ENCODE measurements at regions not wholly inside any gene's neighbourhood (a gene's known extent, or its start where the extent isn't known, plus 50 kb on each side); places are given as distances from the start of the nearest gene placed in this dataset.

GRCh38 chr9:81377921-81378320 is 311.4 kb downstream of the TLE1 start:
- peaks cover 0 to 2% of the 10 kb centered on the region in 2 experiments for H3K9me3 ChIP-seq (ENCODE audit: control insufficient read depth in 2 of 2, low read length in 2 of 2)
- ATAC-seq (ENCODE audit: low read depth in 2 of 2) (no peak), DNase-seq (no peak)
- no peaks in the 10 kb centered on the region for H3K27me3 ChIP-seq (ENCODE audit: control insufficient read depth, insufficient read depth, low read length)
- no peak overlapping the region for H3K4me3 Mint-ChIP-seq
- no peaks in the 10 kb centered on the region for H3K4me1 Mint-ChIP-seq
- no peaks in the 10 kb centered on the region for H3K36me3 ChIP-seq (ENCODE audit: control insufficient read depth, insufficient read depth, low read length)
- no peak overlapping the region for H3K27ac Mint-ChIP-seq
- no peaks in the 10 kb centered on the region for H3K36me3 Mint-ChIP-seq
- peaks cover 0 to 9% (median 3%) of the 10 kb centered on the region in 7 donors for H3K9me3 Mint-ChIP-seq
- no peak overlapping the region for H3K4me3 ChIP-seq (ENCODE audit: low read depth, low read length)
- no peak overlapping the region for H3K27ac ChIP-seq (ENCODE audit: insufficient read depth, low read length, poor library complexity, severe bottlenecking)
- H3K4me1 ChIP-seq (ENCODE audit: control insufficient read depth, insufficient read depth, low read length, poor library complexity, severe bottlenecking), result no peaks in the 10 kb centered on the region
- no peaks in the 10 kb centered on the region for H3K27me3 Mint-ChIP-seq

GRCh38 chr9:81377320-81377719 is 312.0 kb downstream of the TLE1 start:
- H3K9me3 Mint-ChIP-seq, result peaks cover 0 to 9% (median 5%) of the 10 kb centered on the region in 7 donors
- no peak for ATAC-seq (ENCODE audit: low read depth in 2 of 2)
- H3K4me1 Mint-ChIP-seq, result no peaks in the 10 kb centered on the region
- H3K27ac ChIP-seq (ENCODE audit: insufficient read depth, low read length, poor library complexity, severe bottlenecking), result no peak overlapping the region
- H3K36me3 Mint-ChIP-seq, result no peaks in the 10 kb centered on the region
- H3K27me3 Mint-ChIP-seq, result no peaks in the 10 kb centered on the region
- H3K9me3 ChIP-seq (ENCODE audit: control insufficient read depth in 2 of 2, low read length in 2 of 2), result peaks cover 0 to 2% of the 10 kb centered on the region in 2 experiments
- no peak for DNase-seq
- H3K27me3 ChIP-seq (ENCODE audit: control insufficient read depth, insufficient read depth, low read length), result no peaks in the 10 kb centered on the region
- H3K36me3 ChIP-seq (ENCODE audit: control insufficient read depth, insufficient read depth, low read length), result no peaks in the 10 kb centered on the region
- H3K4me3 Mint-ChIP-seq, result no peak overlapping the region
- H3K27ac Mint-ChIP-seq, result no peak overlapping the region
- no peak overlapping the region for H3K4me3 ChIP-seq (ENCODE audit: low read depth, low read length)
- no peaks in the 10 kb centered on the region for H3K4me1 ChIP-seq (ENCODE audit: control insufficient read depth, insufficient read depth, low read length, poor library complexity, severe bottlenecking)

GRCh38 chr9:81375187-81376100 is 313.9 kb downstream of the TLE1 start:
- no peaks in the 10 kb centered on the region for H3K27me3 ChIP-seq (ENCODE audit: control insufficient read depth, insufficient read depth, low read length)
- no peaks in the 10 kb centered on the region for H3K27me3 Mint-ChIP-seq
- no peaks in the 10 kb centered on the region for H3K36me3 Mint-ChIP-seq
- no peak overlapping the region for H3K27ac Mint-ChIP-seq
- no peak overlapping the region for H3K27ac ChIP-seq (ENCODE audit: insufficient read depth, low read length, poor library complexity, severe bottlenecking)
- H3K4me3 ChIP-seq (ENCODE audit: low read depth, low read length), result no peak overlapping the region
- H3K4me1 ChIP-seq (ENCODE audit: control insufficient read depth, insufficient read depth, low read length, poor library complexity, severe bottlenecking), result no peaks in the 10 kb centered on the region
- H3K9me3 Mint-ChIP-seq, result peaks cover 0 to 6% (median 4%) of the 10 kb centered on the region in 7 donors
- peaks cover 0 to 2% of the 10 kb centered on the region in 2 experiments for H3K9me3 ChIP-seq (ENCODE audit: control insufficient read depth in 2 of 2, low read length in 2 of 2)
- no peak for ATAC-seq (ENCODE audit: low read depth in 2 of 2)
- H3K36me3 ChIP-seq (ENCODE audit: control insufficient read depth, insufficient read depth, low read length), result no peaks in the 10 kb centered on the region
- H3K4me3 Mint-ChIP-seq, result no peak overlapping the region
- no peaks in the 10 kb centered on the region for H3K4me1 Mint-ChIP-seq
- no peak for DNase-seq

GRCh38 chr9:81374459-81375186 is 314.7 kb downstream of the TLE1 start:
- H3K4me3 ChIP-seq (ENCODE audit: low read depth, low read length), result no peak overlapping the region
- DNase-seq (no peak), ATAC-seq (ENCODE audit: low read depth in 2 of 2) (no peak)
- no peak overlapping the region for H3K27ac ChIP-seq (ENCODE audit: insufficient read depth, low read length, poor library complexity, severe bottlenecking)
- no peaks in the 10 kb centered on the region for H3K9me3 ChIP-seq (ENCODE audit: control insufficient read depth in 2 of 2, low read length in 2 of 2)
- no peak overlapping the region for H3K4me3 Mint-ChIP-seq
- no peaks in the 10 kb centered on the region for H3K4me1 ChIP-seq (ENCODE audit: control insufficient read depth, insufficient read depth, low read length, poor library complexity, severe bottlenecking)
- H3K36me3 Mint-ChIP-seq, result no peaks in the 10 kb centered on the region
- no peaks in the 10 kb centered on the region for H3K36me3 ChIP-seq (ENCODE audit: control insufficient read depth, insufficient read depth, low read length)
- no peaks in the 10 kb centered on the region for H3K27me3 Mint-ChIP-seq
- no peaks in the 10 kb centered on the region for H3K27me3 ChIP-seq (ENCODE audit: control insufficient read depth, insufficient read depth, low read length)
- no peaks in the 10 kb centered on the region for H3K4me1 Mint-ChIP-seq
- H3K9me3 Mint-ChIP-seq, result peaks cover 0 to 5% (median 4%) of the 10 kb centered on the region in 7 donors
- H3K27ac Mint-ChIP-seq, result no peak overlapping the region

GRCh38 chr9:81373294-81373693 is 316.1 kb downstream of the TLE1 start:
- no peaks in the 10 kb centered on the region for H3K27me3 Mint-ChIP-seq
- Histone ChIP-seq H3K9me3 (ENCODE audit: control insufficient read depth in 2 of 2, low read length in 2 of 2) (no peaks in the 10 kb centered on the region), H3K36me3 (ENCODE audit: control insufficient read depth, insufficient read depth, low read length) (no peaks in the 10 kb centered on the region), H3K4me1 (ENCODE audit: control insufficient read depth, insufficient read depth, low read length, poor library complexity, severe bottlenecking) (no peaks in the 10 kb centered on the region), H3K27me3 (ENCODE audit: control insufficient read depth, insufficient read depth, low read length) (no peaks in the 10 kb centered on the region), H3K27ac (ENCODE audit: insufficient read depth, low read length, poor library complexity, severe bottlenecking) (no peak overlapping the region), H3K4me3 (ENCODE audit: low read depth, low read length) (no peak overlapping the region)
- H3K27ac Mint-ChIP-seq, result no peak overlapping the region
- DNase-seq (no peak), ATAC-seq (ENCODE audit: low read depth in 2 of 2) (no peak)
- no peaks in the 10 kb centered on the region for H3K36me3 Mint-ChIP-seq
- no peak overlapping the region for H3K4me3 Mint-ChIP-seq
- H3K4me1 Mint-ChIP-seq, result no peaks in the 10 kb centered on the region
- peaks cover 0 to 10% (median 4%) of the 10 kb centered on the region in 7 donors for H3K9me3 Mint-ChIP-seq

- H3K9me3 Mint-ChIP-seq, result peaks cover 0 to 10% (median 4%) of the 10 kb centered on the region in 7 donors
- H3K27ac Mint-ChIP-seq, result no peak overlapping the region
- Histone ChIP-seq H3K27ac (ENCODE audit: insufficient read depth, low read length, poor library complexity, severe bottlenecking) (no peak overlapping the region), H3K9me3 (ENCODE audit: control insufficient read depth in 2 of 2, low read length in 2 of 2) (no peaks in the 10 kb centered on the region), H3K27me3 (ENCODE audit: control insufficient read depth, insufficient read depth, low read length) (no peaks in the 10 kb centered on the region), H3K4me3 (ENCODE audit: low read depth, low read length) (no peak overlapping the region), H3K4me1 (ENCODE audit: control insufficient read depth, insufficient read depth, low read length, poor library complexity, severe bottlenecking) (no peaks in the 10 kb centered on the region), H3K36me3 (ENCODE audit: control insufficient read depth, insufficient read depth, low read length) (no peaks in the 10 kb centered on the region)
- ATAC-seq (ENCODE audit: low read depth in 2 of 2) (no peak), DNase-seq (no peak)
- no peaks in the 10 kb centered on the region for H3K4me1 Mint-ChIP-seq
- H3K36me3 Mint-ChIP-seq, result no peaks in the 10 kb centered on the region
- H3K27me3 Mint-ChIP-seq, result no peaks in the 10 kb centered on the region
- no peak overlapping the region for H3K4me3 Mint-ChIP-seq
Observed at GRCh38 chr9:81372628-81373191, 316.6 kb downstream of the TLE1 start.

GRCh38 chr9:81371824-81372223 is 317.5 kb downstream of the TLE1 start:
- Histone ChIP-seq H3K9me3 (ENCODE audit: control insufficient read depth in 2 of 2, low read length in 2 of 2) (no peaks in the 10 kb centered on the region), H3K4me3 (ENCODE audit: low read depth, low read length) (no peak overlapping the region), H3K27me3 (ENCODE audit: control insufficient read depth, insufficient read depth, low read length) (no peaks in the 10 kb centered on the region), H3K36me3 (ENCODE audit: control insufficient read depth, insufficient read depth, low read length) (no peaks in the 10 kb centered on the region), H3K27ac (ENCODE audit: insufficient read depth, low read length, poor library complexity, severe bottlenecking) (no peak overlapping the region), H3K4me1 (ENCODE audit: control insufficient read depth, insufficient read depth, low read length, poor library complexity, severe bottlenecking) (no peaks in the 10 kb centered on the region)
- DNase-seq (no peak), ATAC-seq (ENCODE audit: low read depth in 2 of 2) (no peak)
- H3K9me3 Mint-ChIP-seq, result peaks cover 4 to 11% (median 9%) of the 10 kb centered on the region in 7 donors
- H3K27me3 Mint-ChIP-seq, result no peaks in the 10 kb centered on the region
- H3K27ac Mint-ChIP-seq, result no peak overlapping the region
- H3K36me3 Mint-ChIP-seq, result no peaks in the 10 kb centered on the region
- H3K4me3 Mint-ChIP-seq, result no peak overlapping the region
- H3K4me1 Mint-ChIP-seq, result no peaks in the 10 kb centered on the region

Measured in CD4-positive, CD25-positive, alpha-beta regulatory T cell (primary cell).